Heart left ventricle (tissue), 16 donors: ENCODE measurements at regions not wholly inside any gene's neighbourhood (a gene's known extent, or its start where the extent isn't known, plus 50 kb on each side); places are given as distances from the start of the nearest gene placed in this dataset.

Source experiments
- ATAC-seq, 4 donors: fragments of 200-7000 bp; cut with Tn5 transposase; one replicate each; pipeline ENCODE4 v1.9.1; 2020 to 2022; ENCODE audit warnings: moderate library complexity in 4 of 4, mild to moderate bottlenecking in 3 of 4, moderate number of reproducible peaks in 1 of 4
- DNase-seq, 5 donors: peaks; one replicate each; pipeline ENCODE4 v3.0.0-alpha.2; 2020
- H3K27ac ChIP-seq, 12 donors: fragments of 200-600 bp; sonication (generic) in 4 of 12; one replicate each; pipeline versions ENCODE4 v1.5.0 to v1.8.0; 2016 to 2022; ENCODE audit warnings: mild to moderate bottlenecking in 2 of 12
- H3K27me3 ChIP-seq, 9 donors: fragments of 200-600 bp; sonication (generic) in 2 of 9; one replicate each; pipeline versions ENCODE4 v1.5.1 to v1.8.0; 2016 to 2022; ENCODE audit warnings: mild to moderate bottlenecking in 3 of 9
- H3K36me3 ChIP-seq, 9 donors: fragments of 200-600 bp; sonication (generic) in 2 of 9; one replicate each; pipeline versions ENCODE4 v1.5.0 to v1.8.0; 2018 to 2022; ENCODE audit warnings: mild to moderate bottlenecking in 2 of 9
- H3K4me1 ChIP-seq, 12 donors: fragments of 200-600 bp; sonication (generic) in 4 of 12; one replicate each; pipeline versions ENCODE4 v1.5.0 to v1.8.0; 2016 to 2022; ENCODE audit warnings: mild to moderate bottlenecking in 3 of 12
- H3K4me3 ChIP-seq, 12 donors: fragments of 200-600 bp; sonication (generic) in 4 of 12; one replicate each; pipeline versions ENCODE4 v1.5.0 to v1.8.0; 2017 to 2022; ENCODE audit warnings: mild to moderate bottlenecking in 9 of 12, moderate library complexity in 4 of 12
- H3K9me3 ChIP-seq, 12 donors: fragments of 200-600 bp; sonication (generic) in 4 of 12; one replicate each; pipeline versions ENCODE4 v1.5.0 to v1.8.0; 2016 to 2022; ENCODE audit warnings: mild to moderate bottlenecking in 1 of 12
- CTCF ChIP-seq, 12 donors: fragments of 200-600 bp; sonication (generic) in 4 of 12; IDR thresholded peaks; one replicate each; pipeline versions ENCODE4 v1.5.0 to v1.8.0; 2018 to 2022; ENCODE audit warnings: antibody characterized with exemption in 12 of 12, mild to moderate bottlenecking in 5 of 12
- POLR2A ChIP-seq, 2 donors: fragments of 450-650 bp; IDR thresholded peaks; one replicate each; pipeline ENCODE4 v1.6.1; 2017; ENCODE audit warnings: antibody characterized with exemption in 2 of 2, mild to moderate bottlenecking in 2 of 2, moderate library complexity in 2 of 2
- whole genome bisulfite sequencing, 4 donors: extraction: QIAGEN DNeasy Blood & Tissue Kit in 2 of 4; methylation state at CpG; one replicate each; pipeline versions ENCODE4 v1.1.5 to v1.1.7; 2013 to 2018; 5-methylcytosine and 5-hydroxymethylcytosine counted together
- intact Hi-C, 10 donors: fragments of 100-400 bp; cut with DNase I; formaldehyde crosslinking; loops; one replicate each; pipeline versions ENCODE4 v1.11.1 to v1.14.2; 2022
- donor health status: ischemic (EF 13 %, LVEDD 7.1; RV severe dilation, severe dysfunction).
- donor health status: healthy with polysubstance abuse.
- donor health status: DM: no; HTN: yes; CAD: no.
- donor health status: DM: no; HTN: no; CAD: no.
- donor health status: ischemic (EF 25% LVEDD 6.9; RV normal size, moderate dysfunction).
- donor health status: ischemic (EF 25% LVEDD 5.7; RV mildly dilated, moderate dysfunction).
- donor health status: healthy.
- donor health status: DM: yes; HTN: yes; CAD: no.
- donor health status: ischemic (EF 35%, LVEDD 5.7; RV mildly dilated, moderate dysfunction).
- donor health status: nonischemic (EF 11% LVEDD 7.7; RV severe dilation, severe dysfunction).
- donor health status: DM: yes; HTN: yes; CAD: no.
- donor health status: PGD.
- donor health status: ischemic (EF 29% LVEDD 5.4; RV normal size, mild dysfunction).
- donor health status: nonischemic (EF 23%, LVEDD 6.1; RV moderate dilation, normal function).

GRCh38 chr11:33984682-33985389, 66.7 kb upstream of the CAPRIN1 start:
- ATAC-seq, result no peak
- Histone ChIP-seq H3K27me3 (no peaks in the 10 kb centered on the region), H3K9me3 (no peaks in the 10 kb centered on the region), H3K27ac (no peak overlapping the region), H3K4me3 (no peak overlapping the region), H3K36me3 (no peaks in the 10 kb centered on the region), H3K4me1 (no peaks in the 10 kb centered on the region)
- peak in 2 of 12 donors; percentile 11 to 19 for TF ChIP-seq CTCF (IDR thresholded peaks at IDR 0.05)
- no peak for TF ChIP-seq POLR2A (IDR thresholded peaks at IDR 0.05)
- 86 to 89% (median 88%) methylated on average over 5 of the region's 5 CpGs for WGBS, 4 donors
- DNase-seq, result no peak
- intact Hi-C loops, result loop anchor here in 4 of 10 donors (5.0 kb wide), 3 partner anchors 128 to 377 kb away; no protein-coding TSS in a partner anchor

- Histone ChIP-seq H3K27ac (no peak overlapping the region), H3K4me1 (no peaks in the 10 kb centered on the region), H3K27me3 (no peaks in the 10 kb centered on the region), H3K9me3 (no peaks in the 10 kb centered on the region), H3K36me3 (no peaks in the 10 kb centered on the region), H3K4me3 (no peak overlapping the region)
- no peak for TF ChIP-seq CTCF (IDR thresholded peaks at IDR 0.05)
- TF ChIP-seq POLR2A (IDR thresholded peaks at IDR 0.05), result no peak
- no peak for DNase-seq
- no peak for ATAC-seq
- intact Hi-C loops, result loop anchor here in 1 of 10 donors (5.0 kb wide), 1 partner anchor 380 kb away; no protein-coding TSS in a partner anchor
These were observed 68.9 kb upstream of the CAPRIN1 start for GRCh38 chr11:33982661-33983060.

- intact Hi-C loops, result loop anchor here in 1 of 10 donors (5.0 kb wide), 1 partner anchor 381 kb away; no protein-coding TSS in a partner anchor
- ATAC-seq, result no peak
- H3K4me3 ChIP-seq, result no peak overlapping the region
- H3K4me1 ChIP-seq, result no peaks in the 10 kb centered on the region
- H3K27ac ChIP-seq, result no peak overlapping the region
- no peak for TF ChIP-seq CTCF (IDR thresholded peaks at IDR 0.05)
- no peak for TF ChIP-seq POLR2A (IDR thresholded peaks at IDR 0.05)
- DNase-seq, result no peak
- no peaks in the 10 kb centered on the region for H3K36me3 ChIP-seq
- no peaks in the 10 kb centered on the region for H3K27me3 ChIP-seq
- WGBS, 4 donors, result 39 to 53% (median 49%) methylated on average over 3 of the region's 3 CpGs
- H3K9me3 ChIP-seq, result no peaks in the 10 kb centered on the region
These were observed 70.6 kb upstream of the CAPRIN1 start for GRCh38 chr11:33980897-33981296.

- Histone ChIP-seq H3K4me3 (no peak overlapping the region), H3K36me3 (no peaks in the 10 kb centered on the region), H3K27ac (no peak overlapping the region), H3K4me1 (no peaks in the 10 kb centered on the region), H3K27me3 (no peaks in the 10 kb centered on the region), H3K9me3 (no peaks in the 10 kb centered on the region)
- 81 to 93% (median 88%) methylated on average over 6 of the region's 6 CpGs for WGBS, 4 donors
- ATAC-seq (no peak), DNase-seq (no peak)
- TF ChIP-seq POLR2A (IDR thresholded peaks at IDR 0.05), result no peak
- TF ChIP-seq CTCF (IDR thresholded peaks at IDR 0.05), result no peak
- intact Hi-C loops, result no loop called here
These were observed 73.2 kb upstream of the CAPRIN1 start for GRCh38 chr11:33978376-33978775.
